Hindlimb muscle (tissue), 1 donor: ENCODE measurements at regions not wholly inside any gene's neighbourhood (a gene's known extent, or its start where the extent isn't known, plus 50 kb on each side); places are given as distances from the start of the nearest gene placed in this dataset.
"Not testable (repeated sequence)": the region's sequence is repeated elsewhere in the genome, so short reads cannot be mapped to it uniquely, and the experiment has no call there.

Source experiments
- DNase-seq: peaks from one replicate; pipeline ENCODE4 v3.0.0-alpha.2; 2013

DNA sequence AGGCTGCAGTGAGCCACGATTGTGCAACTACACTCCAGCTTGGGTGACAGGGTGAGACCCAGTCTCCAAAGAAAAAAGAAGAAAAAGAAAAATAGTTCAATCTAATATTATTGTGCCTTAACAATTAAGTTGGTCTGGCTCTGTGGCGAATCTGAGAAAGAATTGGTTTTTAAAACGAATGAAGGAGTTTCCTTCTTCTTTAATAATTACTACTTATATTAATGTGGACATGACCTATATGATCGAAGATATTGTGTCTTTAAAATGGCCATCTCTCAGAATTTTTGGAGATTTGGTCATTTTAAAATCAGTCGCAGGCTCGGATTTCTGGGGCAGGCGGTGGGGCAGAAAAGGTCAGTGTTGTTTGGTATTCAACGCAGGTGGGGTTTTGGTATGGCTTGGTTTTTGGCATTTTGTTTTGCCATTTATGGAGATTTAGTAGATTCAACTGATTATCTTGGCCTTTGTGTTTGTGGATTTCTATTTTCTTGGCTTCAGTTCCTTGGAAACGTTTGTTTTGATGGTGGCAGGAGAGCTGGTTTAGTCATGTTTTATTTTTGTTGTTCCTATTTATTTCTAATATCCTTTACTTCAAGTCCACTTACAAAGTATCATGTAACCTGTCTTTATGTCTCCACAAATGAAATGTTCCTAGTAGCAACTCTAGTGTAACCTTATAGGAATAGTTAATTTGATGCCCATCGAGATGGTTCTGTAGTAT is 178.8 kb upstream of the MKLN1 start:
- DNase-seq = no peak

GRCh38 chr7:131149429-131149773 is 178.3 kb upstream of the MKLN1 start:
- no peak for DNase-seq

GRCh38 chr7:131149840-131150239 is 177.8 kb upstream of the MKLN1 start:
- no peak for DNase-seq

GRCh38 chr7:131151034-131151433 is 176.6 kb upstream of the MKLN1 start:
- DNase-seq = no peak

- no peak for DNase-seq
Measured at GRCh38 chr7:131152766-131153165, 174.9 kb upstream of the MKLN1 start.

DNA sequence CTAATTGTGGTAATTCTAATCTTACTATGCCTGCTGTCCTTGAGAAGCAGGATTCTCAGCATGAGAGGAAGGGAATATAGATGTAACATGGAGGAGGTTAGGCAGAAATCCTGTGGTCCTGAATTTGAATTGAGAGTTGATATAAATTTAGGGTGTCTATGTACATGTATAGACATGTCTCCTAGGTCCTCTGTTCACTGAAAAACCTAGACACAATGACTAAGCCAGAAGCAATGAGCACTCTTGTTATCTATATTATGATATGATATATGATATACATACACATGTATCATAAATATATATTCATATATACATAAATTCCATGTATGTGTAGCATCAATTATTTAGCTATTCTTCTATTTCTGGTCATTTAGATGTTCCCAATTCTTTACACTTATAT is 173.3 kb upstream of the MKLN1 start:
- no peak for DNase-seq

DNA sequence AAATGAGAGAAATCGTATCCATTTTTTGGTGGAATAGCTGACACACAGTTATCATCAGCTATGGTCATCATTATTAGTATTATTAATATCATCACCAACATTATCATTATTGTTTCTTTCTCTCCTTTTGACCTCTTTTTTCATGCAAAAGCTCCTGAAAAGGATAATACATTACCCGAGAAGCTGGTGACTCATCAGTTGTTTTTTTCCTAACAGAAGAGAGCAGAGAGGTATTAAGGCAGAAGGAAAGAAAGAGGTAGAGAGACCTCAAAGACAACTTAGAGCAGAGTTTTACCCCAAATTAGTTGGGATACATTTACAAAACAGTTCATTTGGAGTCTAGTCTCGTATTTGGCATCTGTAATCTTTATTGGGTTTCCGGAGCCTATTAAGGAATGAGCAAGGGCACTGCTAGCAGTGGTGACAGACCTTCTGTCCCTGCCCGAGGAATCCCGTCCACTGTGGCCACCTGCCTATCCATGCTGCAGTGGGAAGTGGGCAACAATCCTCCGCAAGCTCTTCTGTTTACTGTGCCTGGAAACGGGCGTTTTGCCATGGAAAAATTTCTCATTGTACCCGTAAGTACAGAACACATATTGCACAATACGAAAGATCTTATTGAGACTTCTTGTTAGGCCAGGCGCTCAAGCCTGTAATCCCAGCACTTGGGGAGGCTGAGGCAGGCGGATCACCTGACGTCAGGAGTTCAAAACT is 170.0 kb upstream of the MKLN1 start:
- no peak for DNase-seq

DNA sequence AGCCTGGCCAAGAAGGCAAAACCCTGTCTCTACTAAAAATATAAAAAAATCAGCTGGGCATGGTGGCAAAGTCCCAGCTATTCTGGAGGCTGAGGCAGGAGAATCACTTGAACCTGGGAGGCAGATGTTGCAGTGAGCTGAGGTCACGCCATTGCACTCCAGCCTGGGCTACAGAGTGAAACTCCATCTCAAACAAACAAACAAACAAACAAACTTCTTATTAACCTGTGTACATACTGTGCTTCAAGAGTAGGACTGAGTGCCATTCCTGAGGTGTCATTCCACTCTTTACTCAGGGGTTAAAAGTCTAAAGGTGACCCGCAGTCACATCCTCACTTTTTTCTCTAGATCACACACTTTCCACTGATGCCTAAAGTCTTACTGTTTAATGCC is 169.4 kb upstream of the MKLN1 start:
- DNase-seq = not testable (repeated sequence)

- no peak for DNase-seq
Measured at GRCh38 chr7:131159961-131160361, 167.7 kb upstream of the MKLN1 start.

DNA sequence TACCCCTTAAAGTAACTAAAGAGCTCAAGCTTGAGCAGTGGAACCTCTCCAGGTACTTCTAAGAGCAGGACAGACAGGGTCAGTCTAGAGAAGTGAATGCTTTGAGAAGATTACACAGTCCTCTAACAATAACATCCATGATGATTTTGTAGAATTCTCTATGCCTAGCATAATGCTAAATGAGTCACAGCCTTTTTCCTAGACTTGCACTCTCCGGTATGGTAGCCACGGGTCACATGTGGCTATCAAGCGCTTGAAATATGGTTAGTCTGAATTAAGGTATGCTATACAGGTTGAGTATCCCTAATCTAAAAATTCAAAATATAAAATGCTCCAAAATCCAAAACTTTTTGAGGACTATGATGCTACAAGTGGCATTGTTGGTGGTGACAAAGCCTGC is 166.6 kb upstream of the MKLN1 start:
- DNase-seq = no peak

DNA sequence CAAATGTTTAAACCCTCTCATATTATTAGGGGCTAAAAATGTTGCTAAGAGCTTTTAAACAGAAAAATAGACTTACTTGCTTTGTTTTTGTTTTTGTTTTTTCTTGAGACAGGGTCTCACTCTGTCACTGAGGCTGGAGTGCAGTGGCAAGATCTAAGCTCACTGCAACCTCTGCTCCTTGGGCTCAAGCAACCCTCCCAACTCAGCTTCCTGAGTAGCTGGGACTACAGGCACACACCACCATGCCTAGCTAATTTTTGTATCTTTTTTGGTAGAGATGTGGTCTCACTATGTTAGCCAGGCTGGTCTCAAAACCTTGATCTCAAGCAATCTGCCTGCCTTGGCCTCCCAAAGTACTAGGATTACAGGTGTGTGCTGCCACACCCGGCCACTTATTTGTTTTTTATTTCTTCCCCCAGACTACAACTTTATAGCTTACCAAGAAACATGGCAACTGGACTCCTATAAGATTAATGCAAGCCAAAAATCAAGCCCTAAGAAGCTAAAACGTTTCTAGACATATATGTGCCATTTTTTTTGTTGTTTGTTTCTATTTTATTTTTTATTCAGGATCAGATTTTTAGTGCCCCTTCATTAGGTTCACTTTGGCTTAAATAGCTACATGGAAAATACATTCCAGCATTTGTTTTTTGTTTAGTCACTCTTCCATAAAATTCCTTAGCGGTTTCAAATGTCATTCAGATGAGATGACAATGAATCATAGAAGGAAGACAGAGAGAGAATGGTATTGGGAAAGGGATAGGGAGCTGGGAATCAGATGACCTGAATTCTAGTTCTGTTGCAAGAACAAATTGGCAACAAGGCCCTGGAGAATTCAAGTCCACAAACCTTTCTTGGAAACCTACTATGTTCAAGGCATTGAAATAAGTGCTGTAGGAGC is 163.4 kb upstream of the MKLN1 start:
- DNase-seq = no peak

DNA sequence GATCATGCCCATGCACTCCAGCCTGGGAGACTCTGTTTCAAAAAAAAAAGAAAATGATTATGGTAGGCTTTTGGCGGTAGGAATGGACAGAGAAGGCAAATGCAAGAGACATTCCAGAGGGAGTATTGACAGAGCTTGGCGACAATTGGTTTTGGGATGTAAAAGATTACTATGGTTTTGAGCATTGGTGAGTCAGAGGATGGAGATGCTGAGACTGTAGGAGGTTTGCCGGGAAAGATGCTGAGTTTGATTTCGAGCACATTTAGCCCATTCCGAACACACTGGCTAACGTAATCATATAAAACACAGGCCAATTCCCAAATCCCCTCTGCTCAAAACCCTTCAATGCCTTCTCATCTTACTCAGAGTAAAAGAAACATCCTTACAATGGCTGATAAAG is 161.6 kb upstream of the MKLN1 start:
- no peak for DNase-seq

- no peak for DNase-seq
Measured at GRCh38 chr7:131170440-131171271, 157.0 kb upstream of the MKLN1 start.

GRCh38 chr7:131173145-131173890 is 154.4 kb upstream of the MKLN1 start:
- no peak for DNase-seq

DNA sequence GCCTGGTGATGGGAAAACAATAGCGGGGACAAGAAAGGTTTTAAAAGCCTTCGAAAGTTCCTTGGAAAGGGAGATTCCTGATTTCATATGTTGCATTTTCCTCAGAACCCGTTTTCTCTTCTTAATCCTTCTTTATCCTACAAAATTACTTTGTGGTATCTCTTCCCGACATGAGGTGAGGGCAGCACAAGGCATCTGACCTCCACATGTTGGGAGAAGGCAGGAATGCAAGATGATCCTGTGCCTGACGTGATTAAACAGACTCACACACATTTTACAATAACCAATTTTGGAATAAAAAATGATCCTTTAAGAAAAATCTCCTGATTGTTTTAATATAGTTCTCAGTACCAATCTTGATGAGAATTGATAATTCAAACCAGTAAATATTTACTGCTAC is 153.3 kb upstream of the MKLN1 start:
- no peak for DNase-seq

DNA sequence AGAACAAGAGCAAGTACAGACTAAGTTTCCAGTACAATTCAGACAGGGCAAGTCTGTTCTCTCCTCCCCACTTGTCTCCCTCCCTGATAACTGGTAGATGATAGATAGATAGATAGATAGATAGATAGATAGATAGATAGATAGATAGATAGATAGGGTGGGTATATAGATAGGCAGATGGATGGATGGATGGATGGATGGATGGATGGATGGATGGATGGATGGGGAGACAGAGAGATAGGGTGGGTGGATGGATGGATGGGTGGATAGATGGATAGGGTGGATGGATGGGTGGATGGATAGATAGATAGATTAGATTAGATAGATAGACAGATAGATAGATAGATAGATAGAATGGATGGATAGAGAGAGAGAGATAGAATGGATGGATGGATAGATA is 152.8 kb upstream of the MKLN1 start:
- DNase-seq = no peak

GRCh38 chr7:131182446-131183058 is 145.1 kb upstream of the MKLN1 start:
- DNase-seq = no peak

GRCh38 chr7:131183072-131183471 is 144.6 kb upstream of the MKLN1 start:
- DNase-seq = no peak

DNA sequence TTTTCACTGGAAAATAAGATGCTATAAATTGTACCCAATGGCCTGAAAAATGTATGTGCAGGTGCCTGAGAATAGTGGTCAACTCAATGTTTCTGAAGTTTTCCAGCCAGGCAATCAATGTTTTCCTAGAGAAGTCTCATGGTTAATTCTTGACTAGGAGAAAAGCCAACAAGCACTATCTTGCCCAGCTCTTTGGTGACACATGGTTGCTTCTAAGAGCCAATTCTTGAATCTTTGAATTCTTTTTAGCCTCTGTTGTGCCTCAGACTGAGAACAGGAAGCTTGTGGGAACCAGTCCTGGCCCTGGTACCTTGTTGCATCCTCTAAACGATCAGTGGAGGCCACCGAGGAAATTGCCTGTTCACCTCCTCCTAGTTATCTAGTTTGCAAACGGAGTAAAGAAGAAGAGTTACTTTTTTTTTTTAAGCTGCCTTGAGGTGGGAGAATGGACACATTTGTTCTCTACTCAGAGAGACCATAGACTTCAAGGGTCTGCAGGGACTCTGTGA is 144.0 kb upstream of the MKLN1 start:
- no peak for DNase-seq

DNA sequence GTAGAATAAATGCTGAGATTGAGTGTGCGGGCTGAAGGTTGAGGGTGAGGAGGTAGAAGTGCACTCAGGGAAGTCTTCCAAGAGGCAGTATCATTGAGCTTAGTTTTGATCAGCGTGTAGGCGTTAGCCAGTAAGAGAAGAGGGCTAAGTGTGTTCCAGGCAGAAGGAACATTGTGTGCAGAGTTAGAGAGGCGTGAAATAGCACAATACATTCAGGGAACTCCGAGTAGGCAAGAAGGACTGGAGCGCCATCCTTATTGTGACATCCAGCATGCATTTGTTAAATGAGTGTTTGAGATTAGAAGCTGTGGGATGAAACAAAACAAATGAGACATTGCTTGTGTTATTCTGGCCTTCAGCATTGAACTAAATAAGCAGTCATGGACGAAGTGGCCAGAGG is 140.9 kb upstream of the MKLN1 start:
- no peak for DNase-seq
